T1000 (cell line): ENCODE measurements at regions not wholly inside any gene's neighbourhood (a gene's known extent, or its start where the extent isn't known, plus 50 kb on each side); places are given as distances from the start of the nearest gene placed in this dataset.
"Not testable (repeated sequence)": the region's sequence is repeated elsewhere in the genome, so short reads cannot be mapped to it uniquely, and the experiment has no call there.

Experiments used
- DNase-seq: peaks from one replicate; lab custom pipeline; 2025; ENCODE audit warnings: mixed read lengths; lab: John Stamatoyannopoulos, UW

- no peak for DNase-seq
Measured at GRCh38 chr14:106513302-106513701, 986.9 kb downstream of the TMEM121 start.

DNA sequence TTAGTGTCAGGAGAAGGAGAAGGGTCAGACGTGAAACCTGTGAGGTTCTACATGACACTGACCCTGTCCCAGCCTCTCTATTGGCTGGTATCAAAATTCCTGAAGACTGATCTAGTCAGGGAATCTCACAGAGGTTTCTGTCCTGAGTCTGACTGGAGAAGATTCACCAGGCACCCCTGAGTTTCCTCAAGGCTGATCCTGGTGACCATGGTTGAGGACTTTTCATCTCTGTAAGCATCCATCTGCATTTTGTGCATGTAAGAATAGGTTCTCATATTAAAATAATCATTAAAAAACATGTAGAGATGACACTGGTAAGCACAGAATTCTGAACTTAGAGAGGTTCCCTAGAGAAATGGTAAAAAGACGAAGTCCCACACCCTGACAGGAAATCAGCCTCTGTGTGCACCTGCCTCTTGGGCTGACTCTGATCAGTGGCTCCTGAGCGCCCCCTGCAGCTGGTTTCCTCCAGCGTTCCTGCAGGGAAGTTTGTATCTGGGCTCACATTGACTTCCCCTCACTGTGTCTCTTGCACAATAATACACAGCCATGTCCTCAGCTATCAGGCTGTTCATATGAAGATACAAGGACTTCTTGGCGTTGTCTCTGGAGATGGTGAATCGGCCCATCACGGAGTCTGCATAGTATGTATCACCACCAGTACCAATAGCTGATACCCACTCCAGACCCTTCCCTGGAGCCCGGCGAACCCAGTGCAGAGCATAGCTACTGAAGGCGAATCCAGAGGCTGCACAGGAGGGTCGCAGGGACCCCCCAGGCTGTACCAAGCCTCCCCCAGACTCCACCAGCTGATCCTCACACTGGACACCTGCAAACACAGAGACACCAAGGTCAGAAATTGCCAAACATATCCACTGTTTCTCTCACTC lies 991.9 kb downstream of the TMEM121 start:
- no peak for DNase-seq

GRCh38 chr14:106522118-106522517 lies 995.7 kb downstream of the TMEM121 start:
- DNase-seq = not testable (repeated sequence)

DNA sequence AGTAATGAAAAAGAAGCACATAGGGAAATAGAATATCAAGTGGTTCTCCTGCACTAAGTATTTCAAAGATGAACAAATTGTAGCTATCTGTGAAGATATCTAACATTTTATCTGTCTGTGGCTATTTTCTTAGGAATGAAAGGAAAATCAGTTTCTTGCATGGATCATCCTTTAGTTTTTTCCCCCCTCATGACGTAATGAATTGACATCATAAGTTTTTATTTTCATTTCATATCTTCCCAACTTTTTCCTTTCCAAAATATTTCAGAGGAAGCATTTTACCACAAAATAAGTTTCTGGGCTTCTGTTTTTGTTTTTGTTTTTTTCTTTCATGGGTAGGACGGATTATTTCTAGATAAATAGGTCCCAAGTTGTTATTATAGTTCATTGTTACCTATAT lies 996.6 kb downstream of the TMEM121 start:
- DNase-seq = no peak

GRCh38 chr14:106528717-106529116 lies 1002.3 kb downstream of the TMEM121 start:
- no peak for DNase-seq

DNA sequence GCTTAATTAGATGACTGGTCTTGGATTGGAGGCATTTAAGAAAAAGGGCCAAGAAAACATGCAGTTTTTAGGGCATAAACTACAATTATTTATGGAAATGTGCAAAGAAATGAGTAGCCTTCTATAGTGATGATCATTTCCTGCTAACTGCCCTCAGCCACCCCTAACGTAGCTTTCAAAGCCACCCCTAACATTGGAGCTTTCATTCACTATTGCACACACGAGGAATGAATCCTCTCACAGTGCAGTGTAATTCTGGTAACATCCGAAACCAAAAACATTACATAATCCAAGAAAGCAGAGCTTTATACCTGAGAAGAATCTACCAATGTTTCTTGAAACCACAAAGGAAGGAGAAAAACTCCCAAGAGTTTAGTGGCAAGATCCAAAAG lies 1003.6 kb downstream of the TMEM121 start:
- DNase-seq = no peak

- no peak for DNase-seq
Measured at GRCh38 chr14:106530423-106531107, 1004.2 kb downstream of the TMEM121 start.

DNA sequence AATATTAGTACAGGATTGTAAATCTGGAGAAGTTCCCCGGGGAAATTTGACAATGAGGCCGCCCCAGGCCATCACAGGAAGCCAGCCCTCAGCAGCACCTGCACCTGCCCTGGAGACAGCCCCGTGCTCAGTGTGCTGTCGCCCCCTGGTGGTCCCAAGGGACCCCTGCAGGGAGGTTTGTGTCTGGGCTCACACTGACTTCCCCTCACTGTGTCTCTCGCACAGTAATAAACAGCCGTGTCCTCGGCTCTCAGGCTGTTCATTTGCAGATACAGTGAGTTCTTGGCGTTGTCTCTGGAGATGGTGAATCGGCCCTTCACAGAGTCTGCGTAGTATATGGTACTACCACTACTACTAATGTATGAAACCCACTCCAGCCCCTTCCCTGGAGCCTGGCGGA lies 1011.2 kb downstream of the TMEM121 start:
- not testable (repeated sequence) for DNase-seq

DNA sequence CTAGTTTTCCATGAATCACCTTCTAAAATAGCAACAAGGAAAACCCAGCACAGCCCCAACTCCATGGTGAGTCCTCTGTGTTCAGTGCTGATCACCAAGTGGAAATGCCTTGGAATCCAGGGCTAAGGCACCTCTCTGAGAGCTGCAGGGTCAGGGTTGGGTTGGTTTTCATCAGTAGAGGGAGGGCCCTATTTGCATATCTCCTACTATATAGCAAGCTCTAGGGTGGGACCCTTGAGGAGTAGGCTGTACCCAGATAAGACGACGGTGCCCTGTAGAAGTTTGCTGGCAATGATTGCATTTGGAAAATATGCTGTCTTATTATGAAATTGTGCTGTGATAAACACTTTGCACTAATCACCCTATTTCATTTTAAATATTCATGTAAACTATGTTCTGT lies 1011.8 kb downstream of the TMEM121 start:
- no peak for DNase-seq

- no peak for DNase-seq
Measured at GRCh38 chr14:106547735-106548434, 1021.5 kb downstream of the TMEM121 start.

DNA sequence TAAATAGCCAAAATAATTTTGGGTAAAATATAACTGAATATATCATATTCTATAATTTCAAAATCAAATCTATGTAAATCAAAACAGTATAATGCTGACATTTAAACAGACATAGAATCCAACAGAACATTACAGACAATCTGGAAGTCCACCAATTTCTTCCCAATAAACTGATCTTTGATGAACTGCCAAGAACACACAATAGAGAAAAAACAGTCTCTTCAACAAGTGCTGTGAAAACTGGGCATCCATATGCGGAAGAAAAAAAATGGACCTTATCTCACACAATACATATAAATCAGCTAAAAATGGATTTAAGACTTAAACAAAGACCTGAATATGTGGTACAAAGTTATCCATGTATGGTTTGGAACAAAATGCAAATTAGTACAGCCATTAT lies 1022.7 kb downstream of the TMEM121 start:
- no peak for DNase-seq

DNA sequence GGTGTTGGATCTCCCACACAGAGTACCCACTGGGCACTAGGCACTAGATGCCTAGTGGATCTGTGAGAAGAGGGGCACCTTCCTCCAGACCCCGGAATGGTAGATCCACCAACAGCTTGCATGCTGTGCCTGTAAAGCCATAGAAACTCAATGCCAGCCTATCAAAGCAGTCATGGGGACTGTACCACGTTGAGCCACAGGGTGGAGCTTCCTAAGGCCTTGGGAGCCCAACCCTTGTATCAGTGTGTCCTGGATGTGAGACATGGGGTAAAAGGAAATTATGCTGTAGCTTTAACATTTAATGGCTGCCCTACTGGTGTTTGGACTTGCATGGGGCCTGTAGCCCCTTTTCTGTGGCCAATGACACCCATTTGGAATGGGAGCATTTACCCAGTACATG lies 1024.9 kb downstream of the TMEM121 start:
- DNase-seq = no peak

DNA sequence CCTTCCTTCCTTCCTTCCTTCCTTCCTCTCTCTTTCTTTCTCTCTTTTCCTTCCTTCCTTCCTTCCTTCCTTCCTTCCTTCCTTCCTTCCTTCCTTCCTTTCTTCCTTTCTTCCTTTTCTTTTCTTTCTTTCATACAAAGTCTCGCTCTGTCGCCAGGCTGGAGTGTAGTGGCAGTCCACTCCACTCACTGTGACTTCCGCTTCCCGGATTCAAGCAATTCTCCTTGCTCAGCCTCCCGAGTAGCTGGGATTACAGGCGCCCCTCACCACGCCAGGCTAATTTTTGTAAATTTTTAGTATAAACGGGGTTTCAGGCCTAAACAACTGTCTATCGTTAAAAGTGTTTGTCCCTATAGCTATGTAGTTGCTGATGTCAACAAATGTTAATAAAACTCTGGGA lies 1029.8 kb downstream of the TMEM121 start:
- not testable (repeated sequence) for DNase-seq

DNA sequence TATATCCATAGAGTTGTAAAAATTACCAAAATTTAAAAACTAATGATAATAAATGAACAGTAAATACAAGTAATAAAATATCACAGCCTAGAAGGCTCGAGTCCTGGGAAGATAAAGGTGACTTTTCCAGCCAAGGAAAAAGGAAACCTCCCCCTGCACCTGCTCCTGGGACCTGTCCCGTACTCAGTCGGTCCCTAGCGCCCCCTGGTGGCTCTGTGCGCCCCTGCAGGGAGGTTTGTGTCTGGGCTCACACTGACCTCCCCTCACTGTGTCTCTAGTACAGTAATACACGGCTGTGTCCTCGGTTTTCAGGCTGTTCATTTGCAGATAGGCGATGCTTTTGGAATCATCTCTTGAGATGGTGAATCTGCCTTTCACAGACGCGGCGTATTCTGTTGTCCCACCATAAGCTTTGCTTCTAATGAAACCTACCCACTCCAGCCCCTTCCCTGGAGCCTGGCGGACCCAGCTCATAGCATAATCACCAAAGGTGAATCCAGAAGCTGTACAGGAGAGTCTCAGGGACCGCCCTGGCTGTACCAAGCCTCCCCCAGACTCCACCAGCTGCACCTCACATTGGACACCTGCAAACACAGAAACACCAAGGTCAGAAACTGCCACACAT lies 1030.4 kb downstream of the TMEM121 start:
- no peak for DNase-seq

DNA sequence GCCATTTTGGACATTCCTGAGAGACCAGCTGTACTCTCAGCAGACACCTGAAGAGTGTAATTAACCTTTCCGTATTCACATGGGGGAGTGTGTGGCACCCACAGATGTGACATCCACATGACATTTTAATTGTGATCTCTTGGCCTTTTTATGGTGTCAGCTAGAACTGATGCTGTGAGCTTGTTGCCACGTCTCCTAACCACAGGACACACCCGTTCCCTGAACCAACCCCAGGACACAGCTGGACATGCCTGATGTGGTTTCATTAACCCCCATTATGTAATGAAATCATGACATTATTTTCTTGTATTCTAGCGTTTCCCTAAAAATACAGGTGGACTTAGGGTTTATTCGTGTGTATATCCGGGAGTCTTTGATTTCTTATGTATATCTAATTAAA lies 1036.1 kb downstream of the TMEM121 start:
- no peak for DNase-seq

DNA sequence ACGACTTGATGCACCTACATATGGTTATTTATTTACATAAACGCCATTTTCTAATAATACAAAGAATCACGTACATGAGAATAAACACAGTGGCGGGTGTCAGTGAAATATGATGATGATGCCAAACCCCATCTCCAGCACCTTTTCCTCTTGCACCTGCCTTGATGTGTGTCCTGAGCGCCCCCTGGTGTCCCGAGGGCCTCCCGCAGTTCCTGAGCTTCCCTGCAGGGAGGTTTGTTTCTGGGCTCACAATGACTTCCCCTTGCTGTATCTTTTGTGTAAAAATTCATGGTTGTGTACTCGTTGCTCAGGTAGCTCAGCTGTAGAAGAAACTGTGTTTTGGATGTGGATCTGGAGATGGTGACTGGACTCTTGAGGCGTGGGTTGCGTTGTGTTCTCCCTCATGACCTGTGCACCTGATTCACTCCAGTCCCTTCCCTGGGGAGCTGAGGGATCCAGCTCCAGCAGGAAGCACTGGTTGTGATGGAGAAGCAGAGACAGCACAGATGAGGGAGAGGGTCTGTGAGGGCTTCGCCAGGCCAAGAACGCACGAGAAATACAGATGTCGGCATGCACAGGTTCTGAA lies 1037.8 kb downstream of the TMEM121 start:
- no peak for DNase-seq

- no peak for DNase-seq
Measured at GRCh38 chr14:106578481-106578880, 1052.1 kb downstream of the TMEM121 start.

- DNase-seq = no peak
Measured at GRCh38 chr14:106579084-106579483, 1052.7 kb downstream of the TMEM121 start.

DNA sequence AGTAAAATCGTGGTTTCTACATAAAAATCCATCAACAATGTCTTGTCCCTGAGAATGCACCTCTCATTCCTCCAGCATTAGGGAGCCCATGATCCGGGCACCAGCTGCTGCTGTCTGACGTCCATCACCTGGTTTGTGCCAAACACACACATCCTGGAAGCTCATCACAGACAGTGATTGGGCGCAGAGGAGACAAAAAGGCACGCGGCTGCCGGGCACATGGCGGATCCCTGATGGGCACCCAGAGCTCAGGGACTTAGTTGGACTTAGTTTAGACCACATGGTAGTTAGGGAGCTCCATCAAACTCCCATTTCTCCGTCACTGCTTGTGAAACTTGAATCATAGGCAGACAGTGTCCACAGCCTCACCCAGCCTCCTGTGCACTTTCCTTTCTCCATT lies 1059.3 kb downstream of the TMEM121 start:
- DNase-seq = no peak

- DNase-seq = no peak
Measured at GRCh38 chr14:106586098-106586704, 1059.8 kb downstream of the TMEM121 start.

- DNase-seq = not testable (repeated sequence)
Measured at GRCh38 chr14:106591539-106591938, 1065.2 kb downstream of the TMEM121 start.
